IPS DF 6.9 (cell line): ENCODE measurements at regions not wholly inside any gene's neighbourhood (a gene's known extent, or its start where the extent isn't known, plus 50 kb on each side); places are given as distances from the start of the nearest gene placed in this dataset.

Experiments used
- DNase-seq: peaks from one replicate; pipeline ENCODE4 v3.0.0-alpha.2; 2013; ENCODE audit warnings: low read depth, low spot score
- H3K27ac ChIP-seq: one replicate; pipeline ENCODE4 v1.5.1; 2013; ENCODE audit warnings: low read length, control low read depth
- H3K27me3 ChIP-seq: 2 replicates; pipeline ENCODE4 v1.6.1; 2013; ENCODE audit warnings: mild to moderate bottlenecking, low read length; ENCODE audit not compliant: control insufficient read depth, insufficient read depth
- H3K36me3 ChIP-seq: 2 replicates; pipeline ENCODE4 v1.6.1; 2013; ENCODE audit warnings: low read length; ENCODE audit not compliant: control insufficient read depth, insufficient read depth
- H3K4me1 ChIP-seq: 2 replicates; pipeline ENCODE4 v1.6.1; 2013; ENCODE audit warnings: low read length; ENCODE audit not compliant: control insufficient read depth, insufficient read depth
- H3K4me3 ChIP-seq: 2 replicates; pipeline ENCODE4 v1.5.1; 2013; ENCODE audit warnings: mild to moderate bottlenecking, low read length
- H3K9me3 ChIP-seq: 2 replicates; pipeline ENCODE4 v1.6.1; 2013; ENCODE audit warnings: low read length, inconsistent platforms; ENCODE audit not compliant: control insufficient read depth, insufficient read depth
- WGBS: extraction: QIAGEN DNeasy Blood & Tissue Kit; methylation state at CpG from one replicate; pipeline ENCODE4 v1.1.7; 2013; ENCODE audit warnings: mixed read lengths, missing lambda C conversion rate; ENCODE audit not compliant: insufficient read length, insufficient coverage; 5-methylcytosine and 5-hydroxymethylcytosine counted together

DNA sequence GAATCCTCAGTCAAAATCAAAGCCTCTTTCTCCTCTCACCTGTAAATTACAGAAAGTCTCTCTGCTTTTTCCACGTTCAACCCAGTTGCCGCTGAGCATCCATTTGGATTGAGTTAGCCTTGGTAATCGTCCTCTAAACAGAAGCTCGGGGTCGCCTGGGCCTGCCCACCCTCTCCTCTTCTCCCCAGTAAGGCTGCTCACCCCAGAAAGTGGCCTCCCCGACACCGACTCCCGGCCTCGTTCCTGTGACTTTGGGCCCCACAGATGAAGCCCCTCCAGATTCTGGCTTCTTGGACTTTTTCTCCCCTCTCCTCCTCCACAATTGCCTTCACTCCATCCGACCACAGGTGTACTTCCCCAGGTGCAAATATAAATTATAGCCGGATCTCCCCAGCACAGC lies 1500.0 kb downstream of the BRD1 start:
- Histone ChIP-seq H3K27ac (no peak overlapping the region), H3K4me1 (no peaks in the 10 kb centered on the region), H3K4me3 (no peak overlapping the region), H3K27me3 (no peaks in the 10 kb centered on the region), H3K36me3 (no peaks in the 10 kb centered on the region), H3K9me3 (peaks cover 30% of the 10 kb centered on the region)
- no peak for DNase-seq
- no CpG with 5 or more reads among the region's 11 CpGs for WGBS

DNA sequence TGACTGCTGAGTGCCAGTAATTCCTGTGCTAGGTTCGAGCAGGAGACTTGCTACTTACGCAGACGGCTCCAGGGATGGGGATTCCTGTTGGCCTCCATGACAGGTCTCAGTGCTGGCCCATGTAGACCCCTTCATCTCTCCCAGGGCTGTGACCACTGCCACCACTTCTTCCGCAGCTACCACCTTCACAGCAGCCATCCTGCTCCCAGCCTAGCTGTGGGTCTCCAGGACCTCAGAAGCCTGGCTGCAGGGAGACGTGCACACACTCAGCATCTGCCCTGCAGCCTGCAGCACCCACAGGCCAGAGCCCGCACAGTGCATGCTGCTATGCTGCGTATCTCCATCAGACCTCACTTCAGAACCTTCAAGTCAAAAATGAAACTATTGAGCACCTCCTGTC lies 1503.9 kb downstream of the BRD1 start:
- no peaks in the 10 kb centered on the region for H3K4me1 ChIP-seq
- H3K4me3 ChIP-seq = no peak overlapping the region
- no peak overlapping the region for H3K27ac ChIP-seq
- no peaks in the 10 kb centered on the region; the same call in 1 of the 2 replicates for H3K36me3 ChIP-seq
- no CpG with 5 or more reads among the region's 7 CpGs for WGBS
- no peak for DNase-seq
- H3K27me3 ChIP-seq = no peaks in the 10 kb centered on the region
- peaks cover 38% of the 10 kb centered on the region for H3K9me3 ChIP-seq

DNA sequence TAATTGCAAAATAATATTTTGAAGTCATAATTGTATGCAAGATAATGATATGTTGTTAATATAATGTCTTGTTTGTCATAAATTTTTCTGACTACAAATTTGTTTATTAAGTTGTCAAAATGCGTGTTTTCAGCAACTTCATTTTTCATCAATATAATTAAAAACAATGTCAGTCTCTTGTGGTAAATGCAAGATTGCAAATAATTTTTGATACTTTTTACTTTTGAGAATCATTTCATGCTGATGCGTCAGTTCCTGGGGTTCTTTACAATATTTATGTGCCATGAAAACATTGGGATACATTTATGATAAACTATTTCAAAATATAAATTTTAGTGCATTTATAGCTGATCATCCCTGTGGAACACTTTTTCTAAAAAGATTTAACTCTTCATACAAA lies 1504.8 kb downstream of the BRD1 start:
- Histone ChIP-seq H3K4me3 (no peak overlapping the region), H3K9me3 (peaks cover 40% of the 10 kb centered on the region), H3K27ac (no peak overlapping the region), H3K4me1 (no peaks in the 10 kb centered on the region), H3K36me3 (no peaks in the 10 kb centered on the region; the same call in 1 of the 2 replicates), H3K27me3 (no peaks in the 10 kb centered on the region)
- DNase-seq = no peak
- whole genome bisulfite sequencing = no CpG with 5 or more reads among the region's 2 CpGs

DNA sequence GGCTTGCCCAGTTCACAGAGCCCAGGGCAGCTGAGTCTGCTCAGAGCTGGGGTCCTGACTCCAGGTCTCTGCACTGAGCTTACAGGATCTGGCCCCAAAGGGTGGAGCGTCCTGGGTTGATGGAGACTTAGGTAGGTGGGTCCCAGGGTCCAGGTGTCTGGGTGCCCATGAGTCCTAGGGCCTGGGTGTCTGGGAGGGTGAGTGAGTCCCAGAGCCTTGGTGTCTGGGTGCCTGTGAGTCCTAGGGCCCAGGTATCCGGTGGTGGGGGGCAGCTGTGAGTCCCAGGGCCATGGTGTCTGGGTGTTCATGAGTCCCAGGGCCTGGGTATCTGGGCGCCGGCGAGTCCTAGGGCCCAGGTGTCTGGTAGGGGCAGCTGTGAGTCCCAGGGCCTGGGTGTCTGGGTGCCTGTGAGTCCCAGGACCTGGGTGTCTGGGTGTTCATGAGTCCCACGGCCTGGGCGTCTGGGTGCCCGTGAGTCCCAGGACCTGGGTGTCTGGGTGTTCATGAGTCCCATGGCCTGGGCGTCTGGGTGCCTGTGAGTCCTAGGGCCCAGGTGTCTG lies 1505.6 kb downstream of the BRD1 start:
- Histone ChIP-seq H3K27me3 (no peaks in the 10 kb centered on the region), H3K9me3 (peaks cover 41% of the 10 kb centered on the region), H3K4me1 (no peaks in the 10 kb centered on the region), H3K4me3 (no peak overlapping the region), H3K27ac (no peak overlapping the region), H3K36me3 (no peaks in the 10 kb centered on the region; the same call in 1 of the 2 replicates)
- no CpG with 5 or more reads among the region's 9 CpGs for WGBS
- no peak for DNase-seq

DNA sequence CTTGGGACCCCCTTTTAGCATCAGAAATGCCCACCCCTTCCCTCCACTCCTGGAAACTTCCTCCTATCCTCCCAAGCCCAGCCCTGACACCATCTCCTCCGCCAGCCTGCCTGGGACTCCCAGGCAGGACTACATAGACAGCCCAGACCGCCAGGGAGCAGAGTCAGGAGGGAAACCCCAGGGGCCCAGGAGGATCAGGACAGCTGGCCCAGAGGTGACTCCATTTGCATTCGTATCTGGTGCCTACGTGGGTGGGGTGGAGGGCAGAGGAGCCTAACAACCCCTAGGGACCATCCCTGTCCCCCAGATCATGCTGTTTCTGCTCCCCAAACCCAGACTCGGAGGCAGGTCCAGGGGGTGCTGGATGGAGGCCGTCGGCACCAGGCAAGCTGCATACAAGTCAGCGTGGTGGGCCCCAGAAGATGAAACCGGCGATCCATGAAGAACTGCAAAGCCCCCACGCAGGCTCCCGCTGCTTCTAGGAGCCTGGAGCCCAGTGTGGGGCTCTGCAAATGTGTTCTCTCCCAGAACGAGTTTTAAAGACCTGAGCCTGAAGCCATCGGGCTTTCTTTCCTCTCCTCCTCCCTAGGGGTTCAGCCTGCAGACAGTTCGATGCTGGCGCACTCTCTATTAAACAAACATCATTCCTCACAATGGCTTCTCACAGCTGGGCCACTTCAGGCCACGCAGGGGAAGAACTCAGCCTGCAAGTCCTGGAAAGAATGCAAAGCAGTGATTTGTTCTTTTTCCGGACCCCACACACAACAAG lies 1506.8 kb downstream of the BRD1 start:
- H3K9me3 ChIP-seq = peaks cover 47% of the 10 kb centered on the region
- WGBS = no CpG with 5 or more reads among the region's 18 CpGs
- H3K27me3 ChIP-seq = no peaks in the 10 kb centered on the region
- H3K36me3 ChIP-seq = no peaks in the 10 kb centered on the region; the same call in 1 of the 2 replicates
- no peak for DNase-seq
- H3K4me1 ChIP-seq = no peaks in the 10 kb centered on the region
- no peak overlapping the region for H3K27ac ChIP-seq
- H3K4me3 ChIP-seq = no peak overlapping the region

GRCh38 chr22:48320048-48320682 lies 1507.5 kb downstream of the BRD1 start:
- H3K4me1 ChIP-seq = no peaks in the 10 kb centered on the region
- no peaks in the 10 kb centered on the region; the same call in 1 of the 2 replicates for H3K36me3 ChIP-seq
- WGBS = no CpG with 5 or more reads among the region's 13 CpGs
- no peak for DNase-seq
- peaks cover 51% of the 10 kb centered on the region for H3K9me3 ChIP-seq
- no peak overlapping the region for H3K4me3 ChIP-seq
- no peak overlapping the region for H3K27ac ChIP-seq
- H3K27me3 ChIP-seq = no peaks in the 10 kb centered on the region

DNA sequence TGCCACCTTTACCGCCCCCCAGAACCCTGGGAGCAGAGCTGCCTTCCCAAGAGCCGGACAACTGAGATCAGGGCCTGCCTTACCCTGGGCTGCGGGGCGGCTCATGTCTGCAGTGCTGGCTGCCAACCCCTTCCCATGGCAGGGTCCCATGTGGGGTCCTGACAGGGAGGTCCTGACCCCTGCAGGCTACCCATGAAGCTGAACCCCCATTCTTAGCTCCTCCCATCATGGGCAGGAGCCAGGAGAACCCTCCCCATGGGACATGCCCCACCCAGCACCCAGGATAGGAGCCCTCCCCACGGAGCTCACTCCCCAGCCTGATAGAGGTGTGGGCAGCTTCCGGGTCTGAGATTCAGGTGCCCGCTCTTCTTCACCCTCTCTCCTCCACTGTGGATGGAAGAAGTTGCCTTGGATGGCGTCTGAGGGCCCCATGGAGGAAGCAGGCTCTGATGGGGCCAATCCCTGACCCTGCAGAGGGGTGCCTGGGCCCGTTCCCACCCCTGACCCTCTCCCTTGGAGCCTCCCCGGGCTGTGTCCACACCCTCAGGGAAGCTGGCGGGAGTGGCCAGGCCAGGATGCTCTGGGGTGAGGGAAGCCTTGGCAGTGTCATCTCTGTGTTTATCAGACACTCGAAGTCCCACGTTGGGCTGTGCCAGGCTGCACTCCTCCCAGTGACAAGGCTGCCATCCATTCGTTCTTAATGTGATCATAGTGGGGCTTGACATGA lies 1508.2 kb downstream of the BRD1 start:
- Histone ChIP-seq H3K4me3 (no peak overlapping the region), H3K4me1 (no peaks in the 10 kb centered on the region), H3K27me3 (no peaks in the 10 kb centered on the region), H3K36me3 (no peaks in the 10 kb centered on the region; the same call in 1 of the 2 replicates), H3K27ac (no peak overlapping the region), H3K9me3 (peaks cover 51% of the 10 kb centered on the region)
- WGBS = no CpG with 5 or more reads among the region's 14 CpGs
- DNase-seq = no peak

DNA sequence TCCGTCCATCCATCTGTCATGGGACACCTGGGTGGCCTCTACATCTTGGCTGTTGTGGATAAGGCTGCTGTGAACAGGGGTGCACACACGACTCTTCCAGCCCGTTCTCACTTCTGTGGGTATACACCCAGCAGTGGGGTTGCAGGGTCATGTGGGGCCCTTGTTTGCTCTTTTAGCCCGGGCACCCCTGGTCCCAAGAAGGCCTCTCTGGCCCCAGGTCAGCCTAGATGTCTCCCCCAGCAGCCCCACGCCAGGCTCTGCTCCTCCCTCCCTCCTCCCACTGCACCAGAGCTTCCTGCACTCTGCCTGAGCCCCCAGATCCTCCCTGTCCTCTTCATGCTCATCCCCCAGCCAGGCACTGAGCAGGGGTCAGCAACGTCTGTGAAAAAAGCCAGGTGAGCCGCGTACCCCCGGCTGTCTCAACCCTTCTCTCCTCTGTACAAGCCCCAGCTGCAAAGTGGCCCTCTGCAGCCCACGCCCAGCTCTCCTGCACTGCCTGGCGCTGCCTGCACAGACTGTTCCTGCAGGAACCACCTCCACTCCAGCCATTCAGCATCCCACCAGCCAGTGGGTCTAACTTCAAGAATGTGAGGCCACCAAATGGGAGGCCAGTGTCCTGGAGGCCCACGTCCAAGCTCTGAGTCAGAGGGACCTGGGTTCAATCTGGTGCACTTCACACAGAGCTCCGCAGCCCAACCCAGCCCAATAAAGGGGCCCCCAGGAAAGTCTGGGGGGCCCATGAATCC lies 1508.9 kb downstream of the BRD1 start:
- Histone ChIP-seq H3K9me3 (peaks cover 49% of the 10 kb centered on the region), H3K4me1 (no peaks in the 10 kb centered on the region), H3K4me3 (no peak overlapping the region), H3K27ac (no peak overlapping the region), H3K36me3 (no peaks in the 10 kb centered on the region; the same call in 1 of the 2 replicates), H3K27me3 (no peaks in the 10 kb centered on the region)
- no CpG with 5 or more reads among the region's 13 CpGs for WGBS
- DNase-seq = no peak

DNA sequence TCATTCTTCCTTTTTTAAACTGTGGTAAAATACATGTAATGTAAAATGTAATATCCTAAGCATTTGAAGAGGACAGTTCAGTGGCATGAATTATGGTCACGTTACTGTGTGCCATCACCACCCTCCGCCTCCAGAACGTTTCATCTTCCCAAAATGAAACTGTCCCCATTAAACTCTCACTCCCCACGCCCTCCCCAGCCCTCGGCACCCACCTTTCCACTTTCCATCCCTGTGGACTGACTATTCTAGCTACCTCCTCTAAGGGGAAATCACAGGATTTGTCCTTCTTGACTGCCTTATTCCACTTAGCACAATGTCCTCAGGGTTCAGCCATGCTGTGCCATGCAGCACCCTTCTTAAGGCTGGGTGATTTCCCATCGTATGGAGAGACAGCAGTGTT lies 1509.5 kb downstream of the BRD1 start:
- no peaks in the 10 kb centered on the region for H3K27me3 ChIP-seq
- H3K4me3 ChIP-seq = no peak overlapping the region
- H3K4me1 ChIP-seq = no peaks in the 10 kb centered on the region
- no CpG with 5 or more reads among the region's 6 CpGs for WGBS
- no peak for DNase-seq
- peaks cover 47% of the 10 kb centered on the region for H3K9me3 ChIP-seq
- H3K27ac ChIP-seq = no peak overlapping the region
- H3K36me3 ChIP-seq = no peaks in the 10 kb centered on the region; the same call in 1 of the 2 replicates
